Hepatocyte (in vitro differentiated cells): ENCODE measurements at regions not wholly inside any gene's neighbourhood (a gene's known extent, or its start where the extent isn't known, plus 50 kb on each side); places are given as distances from the start of the nearest gene placed in this dataset.

Experiments
- DNase-seq: peaks from one replicate; pipeline ENCODE4 v3.0.0-alpha.2; 2016; ENCODE audit warnings: low spot score
- H2AFZ ChIP-seq: fragments of 200-600 bp; sonication (generic); 2 replicates; pipeline ENCODE4 v1.6.0; 2016; ENCODE audit warnings: antibody characterized with exemption, mild to moderate bottlenecking
- H3K27ac ChIP-seq: fragments of 200-600 bp; sonication (generic); 2 replicates; pipeline ENCODE4 v1.5.1; 2016; ENCODE audit warnings: mild to moderate bottlenecking
- H3K27me3 ChIP-seq: fragments of 200-600 bp; sonication (generic); 2 replicates; pipeline ENCODE4 v1.6.1; 2016
- H3K36me3 ChIP-seq: fragments of 200-600 bp; sonication (generic); replicated peaks from 2 replicates; pipeline ENCODE4 v1.5.1; 2016; ENCODE audit warnings: low read depth; ENCODE audit not compliant: insufficient read depth
- H3K4me1 ChIP-seq: fragments of 200-600 bp; sonication (generic); 2 replicates; pipeline ENCODE4 v1.5.1; 2016; ENCODE audit warnings: mild to moderate bottlenecking, moderate library complexity; ENCODE audit not compliant: insufficient read depth
- H3K4me2 ChIP-seq: fragments of 200-600 bp; sonication (generic); 2 replicates; pipeline ENCODE4 v1.6.0; 2016
- H3K4me3 ChIP-seq: fragments of 200-600 bp; sonication (generic); 2 replicates; pipeline ENCODE4 v1.5.1; 2016; ENCODE audit warnings: mild to moderate bottlenecking
- H3K79me2 ChIP-seq: fragments of 200-600 bp; sonication (generic); 2 replicates; pipeline ENCODE4 v1.6.0; 2017; ENCODE audit warnings: mild to moderate bottlenecking
- H3K9me2 ChIP-seq: fragments of 200-600 bp; sonication (generic); replicated peaks from 2 replicates; pipeline ENCODE4 v1.6.0; 2017; ENCODE audit warnings: mild to moderate bottlenecking; ENCODE audit not compliant: insufficient read depth
- H3K9me3 ChIP-seq: fragments of 200-600 bp; sonication (generic); 2 replicates; pipeline ENCODE4 v1.5.1; 2016; ENCODE audit warnings: low read depth, mild to moderate bottlenecking
- H4K20me1 ChIP-seq: fragments of 200-600 bp; sonication (generic); 2 replicates; pipeline ENCODE4 v1.6.0; 2016; ENCODE audit warnings: mild to moderate bottlenecking; ENCODE audit not compliant: insufficient read depth, poor library complexity, severe bottlenecking
- CTCF ChIP-seq: fragments of 200-600 bp; sonication (generic); IDR thresholded peaks from 2 replicates; pipeline ENCODE4 v1.5.1; 2016; ENCODE audit warnings: antibody characterized with exemption, mild to moderate bottlenecking; ENCODE audit not compliant: poor library complexity
- EZH2 ChIP-seq: fragments of 200-600 bp; sonication (generic); IDR thresholded peaks from 2 replicates; pipeline ENCODE4 v1.6.1; 2016; ENCODE audit warnings: antibody characterized with exemption, mild to moderate bottlenecking, borderline replicate concordance
- EZH2phosphoT487 ChIP-seq: fragments of 200-600 bp; sonication (generic); IDR thresholded peaks from one replicate; pipeline ENCODE4 v1.6.1; 2018; ENCODE audit warnings: antibody characterized with exemption, mild to moderate bottlenecking, low read depth, moderate library complexity; ENCODE audit not compliant: unreplicated experiment, severe bottlenecking
- WGBS: methylation state at CpG from one replicate; pipeline ENCODE4 v1.1.6; 2016; ENCODE audit warnings: low lambda C conversion rate; ENCODE audit errors: missing lambda C conversion rate; 5-methylcytosine and 5-hydroxymethylcytosine counted together

GRCh38 chr2:41405441-41405840, 642.4 kb upstream of the PKDCC start:
- Histone ChIP-seq H4K20me1 (no peaks in the 10 kb centered on the region), H3K79me2 (no peaks in the 10 kb centered on the region), H2AFZ (no peak overlapping the region), H3K9me2 (no peaks in the 10 kb centered on the region), H3K27ac (no peak overlapping the region), H3K36me3 (no peaks in the 10 kb centered on the region), H3K9me3 (no peaks in the 10 kb centered on the region), H3K27me3 (no peaks in the 10 kb centered on the region), H3K4me2 (no peak overlapping the region), H3K4me1 (no peaks in the 10 kb centered on the region), H3K4me3 (no peak overlapping the region)
- DNase-seq, result no peak
- WGBS, result 77% methylated on average over 2 of the region's 2 CpGs
- TF ChIP-seq CTCF (no peak), EZH2phosphoT487 (no peak), EZH2 (no peak)

GRCh38 chr2:41409328-41409727, 638.5 kb upstream of the PKDCC start:
- H3K36me3 ChIP-seq, result no peaks in the 10 kb centered on the region
- no peak for DNase-seq
- no peaks in the 10 kb centered on the region for H3K4me1 ChIP-seq
- H3K9me3 ChIP-seq, result no peaks in the 10 kb centered on the region
- H3K9me2 ChIP-seq, result no peaks in the 10 kb centered on the region
- H2AFZ ChIP-seq, result no peak overlapping the region
- TF ChIP-seq EZH2phosphoT487, result no peak
- no peak for TF ChIP-seq CTCF
- no peaks in the 10 kb centered on the region for H4K20me1 ChIP-seq
- no peak overlapping the region for H3K27ac ChIP-seq
- no peak overlapping the region for H3K4me3 ChIP-seq
- H3K4me2 ChIP-seq, result no peak overlapping the region
- no peaks in the 10 kb centered on the region for H3K27me3 ChIP-seq
- 67% methylated on average over 4 of the region's 4 CpGs for WGBS
- H3K79me2 ChIP-seq, result no peaks in the 10 kb centered on the region

- Histone ChIP-seq H3K36me3 (no peaks in the 10 kb centered on the region), H3K9me3 (no peaks in the 10 kb centered on the region), H3K4me3 (no peak overlapping the region), H3K4me2 (no peak overlapping the region), H4K20me1 (no peaks in the 10 kb centered on the region), H3K27ac (no peak overlapping the region), H3K4me1 (no peaks in the 10 kb centered on the region), H3K27me3 (no peaks in the 10 kb centered on the region), H2AFZ (no peak overlapping the region), H3K79me2 (no peaks in the 10 kb centered on the region), H3K9me2 (no peaks in the 10 kb centered on the region)
- DNase-seq, result no peak
- TF ChIP-seq EZH2phosphoT487 (no peak), CTCF (no peak), EZH2 (no peak)
- 92% methylated on average over 3 of the region's 3 CpGs for WGBS
Observed at GRCh38 chr2:41410011-41410410, 637.8 kb upstream of the PKDCC start.

GRCh38 chr2:41413813-41414485, 633.9 kb upstream of the PKDCC start:
- Histone ChIP-seq H3K9me3 (no peaks in the 10 kb centered on the region), H3K4me1 (no peaks in the 10 kb centered on the region), H3K27me3 (no peaks in the 10 kb centered on the region), H3K36me3 (no peaks in the 10 kb centered on the region), H3K4me2 (no peak overlapping the region), H3K4me3 (no peak overlapping the region), H2AFZ (no peak overlapping the region), H3K79me2 (no peaks in the 10 kb centered on the region), H4K20me1 (no peaks in the 10 kb centered on the region), H3K27ac (no peak overlapping the region), H3K9me2 (no peaks in the 10 kb centered on the region)
- no peak for TF ChIP-seq CTCF
- no peak for TF ChIP-seq EZH2
- TF ChIP-seq EZH2phosphoT487, result no peak
- DNase-seq, result no peak
- 55% methylated on average over 4 of the region's 4 CpGs for WGBS
